HG03280 (cell line): ENCODE measurements at regions not wholly inside any gene's neighbourhood (a gene's known extent, or its start where the extent isn't known, plus 50 kb on each side); places are given as distances from the start of the nearest gene placed in this dataset.

Source experiments
- ATAC-seq: cut with Tn5 transposase; IDR thresholded peaks from one replicate; pipeline ENCODE4 v1.9.1; 2021; ENCODE audit warnings: mild to moderate bottlenecking, moderate library complexity; ENCODE audit not compliant: unreplicated experiment

DNA sequence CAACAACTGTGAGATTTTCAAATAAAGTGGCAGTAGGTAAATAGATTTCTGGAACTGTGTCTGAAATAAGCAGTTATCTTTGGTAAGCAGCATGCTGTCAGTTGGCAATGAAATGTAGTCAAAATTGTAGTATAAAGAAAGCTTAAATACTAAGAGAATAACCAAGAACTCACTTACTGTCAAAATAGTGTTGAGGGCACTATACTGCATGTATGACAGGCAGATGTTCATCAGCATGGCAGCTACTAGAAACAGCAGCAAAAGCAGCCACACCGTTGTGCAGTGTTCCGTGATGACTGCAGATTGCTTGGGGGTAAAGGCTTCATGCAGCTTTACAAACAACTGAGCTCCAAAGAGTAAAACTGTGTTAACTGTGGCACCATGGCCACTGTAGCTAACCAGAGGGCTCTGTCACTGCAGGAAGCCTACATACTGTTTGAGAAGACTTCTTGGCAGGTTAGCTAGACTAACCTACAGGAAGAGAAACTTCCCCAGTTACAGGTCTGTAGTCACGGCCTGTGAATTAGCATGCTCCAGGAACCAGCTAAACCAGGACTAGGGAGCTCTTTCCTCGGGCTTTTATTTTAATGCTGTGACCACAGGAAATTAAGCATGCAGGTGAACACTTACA is 459.7 kb downstream of the TBL1XR1 start:
- ATAC-seq: no peak

DNA sequence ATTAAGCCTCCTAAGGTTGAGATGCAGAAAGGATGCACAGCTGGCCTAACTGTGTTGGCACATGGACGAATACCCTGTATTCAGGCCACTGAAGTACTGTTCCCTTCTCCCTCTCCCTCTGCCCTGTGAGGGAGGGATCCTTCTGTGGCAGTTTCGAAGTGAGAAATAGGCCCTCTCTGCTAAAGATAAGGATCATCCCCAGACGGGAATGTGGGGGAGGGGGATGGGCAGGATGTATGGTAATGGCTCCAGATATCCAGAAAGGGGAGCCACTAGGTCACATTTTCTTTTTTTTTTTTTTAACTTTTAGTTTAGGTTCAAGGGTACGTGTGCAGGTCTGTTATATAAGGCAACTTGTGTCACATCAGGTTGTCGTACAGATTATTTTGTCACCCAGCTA is 463.1 kb downstream of the TBL1XR1 start:
- ATAC-seq: no peak

DNA sequence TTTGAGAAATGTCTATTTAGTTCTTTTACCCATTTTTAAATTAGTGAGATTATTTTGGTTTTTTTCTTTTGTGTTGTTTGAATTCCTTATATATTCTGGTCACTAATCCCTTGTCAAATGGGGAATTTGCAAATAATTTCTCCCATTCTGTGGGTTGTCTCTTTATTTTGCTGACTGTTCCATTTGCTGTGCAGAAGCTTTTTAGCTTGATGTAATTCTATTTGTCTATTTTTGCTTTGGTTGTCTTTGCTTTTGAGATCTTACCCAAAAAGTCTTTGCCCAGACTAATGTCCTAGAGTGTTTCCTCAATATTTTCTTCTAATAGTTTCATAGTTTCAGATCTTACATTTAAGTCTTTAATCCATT is 472.9 kb downstream of the TBL1XR1 start:
- ATAC-seq: no peak

DNA sequence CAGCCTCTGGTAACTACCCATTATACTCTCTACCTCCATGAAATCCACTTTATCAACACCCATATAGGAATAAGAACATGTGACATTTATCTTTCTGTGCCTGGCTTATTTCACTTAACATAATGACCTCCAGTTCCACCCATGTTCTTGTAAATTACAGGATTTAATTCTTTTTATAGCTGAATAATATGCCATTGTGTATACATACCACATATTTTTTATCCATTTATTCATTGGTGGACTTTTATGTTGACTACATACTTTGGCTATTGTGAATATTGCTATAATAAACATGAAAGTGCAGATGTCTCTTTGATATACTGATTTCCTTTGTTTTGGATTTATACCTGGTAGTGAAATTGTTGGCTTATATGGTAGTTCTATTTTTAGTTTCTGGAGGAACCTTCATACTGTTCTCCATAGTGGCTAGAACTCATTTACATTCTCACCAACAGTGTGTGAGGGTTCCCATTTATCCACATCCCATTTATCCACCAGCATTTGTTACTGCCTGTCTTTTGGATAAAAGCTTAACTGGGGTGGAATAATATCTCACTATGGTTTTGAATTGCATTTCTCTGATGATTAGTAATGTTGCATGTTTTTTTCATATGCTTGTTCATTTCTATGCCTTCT is 473.4 kb downstream of the TBL1XR1 start:
- ATAC-seq: no peak

DNA sequence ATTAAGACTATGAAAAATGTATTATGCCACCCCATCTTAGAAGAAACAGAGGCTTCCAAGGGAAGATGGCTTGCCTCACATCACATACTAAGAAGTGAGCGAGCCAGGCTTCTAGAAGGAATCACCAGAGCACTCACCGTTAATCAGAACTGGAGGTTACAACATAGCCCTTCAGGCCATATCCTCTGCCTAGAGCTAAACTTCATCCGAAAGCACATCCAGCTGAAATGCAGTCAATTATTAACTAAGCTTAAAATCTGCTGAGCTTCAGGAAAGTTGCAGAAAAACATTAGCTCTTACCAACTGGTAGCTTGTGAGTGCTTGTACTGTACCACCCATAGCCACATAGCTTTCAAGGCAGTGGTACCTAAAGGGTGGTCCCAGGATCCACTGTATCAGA is 483.2 kb downstream of the TBL1XR1 start:
- ATAC-seq: no peak

DNA sequence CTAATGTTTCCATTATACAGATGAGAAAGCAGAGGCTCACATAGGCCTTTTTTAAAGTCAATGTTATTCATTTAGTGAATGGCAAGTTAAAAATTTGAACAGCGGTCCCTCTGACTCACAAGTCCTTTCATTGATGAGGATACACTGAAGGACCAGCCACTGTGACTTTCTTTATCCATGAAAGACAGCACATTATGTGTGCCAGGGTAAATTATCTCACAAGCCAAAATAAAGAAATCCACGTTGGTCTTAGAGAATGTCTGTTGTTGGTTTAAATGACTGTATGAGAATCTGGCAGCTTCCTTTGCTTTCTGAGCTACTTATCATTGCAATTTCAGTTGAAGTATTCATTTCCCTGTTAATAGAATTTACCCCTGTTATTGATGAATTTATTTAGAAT is 485.1 kb downstream of the TBL1XR1 start:
- no peak for ATAC-seq

DNA sequence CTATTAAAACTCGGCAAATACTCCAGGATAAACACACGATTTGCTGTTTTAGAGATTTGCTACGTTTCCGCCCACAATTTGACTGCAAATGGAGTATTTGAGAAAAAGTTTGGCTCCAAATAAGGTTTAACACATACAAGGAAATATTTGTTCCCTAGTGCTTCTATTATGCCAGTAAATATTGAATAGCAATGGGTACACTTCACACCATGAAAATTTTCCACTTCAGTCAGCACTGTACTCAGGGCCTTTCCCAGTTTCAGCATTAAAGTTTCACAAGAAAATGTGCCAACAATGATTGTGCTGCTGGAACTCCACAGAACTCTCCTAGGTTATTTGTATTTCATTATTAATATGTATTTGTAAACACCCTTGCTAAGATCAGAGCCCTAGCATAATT is 498.0 kb downstream of the TBL1XR1 start:
- ATAC-seq: no peak

DNA sequence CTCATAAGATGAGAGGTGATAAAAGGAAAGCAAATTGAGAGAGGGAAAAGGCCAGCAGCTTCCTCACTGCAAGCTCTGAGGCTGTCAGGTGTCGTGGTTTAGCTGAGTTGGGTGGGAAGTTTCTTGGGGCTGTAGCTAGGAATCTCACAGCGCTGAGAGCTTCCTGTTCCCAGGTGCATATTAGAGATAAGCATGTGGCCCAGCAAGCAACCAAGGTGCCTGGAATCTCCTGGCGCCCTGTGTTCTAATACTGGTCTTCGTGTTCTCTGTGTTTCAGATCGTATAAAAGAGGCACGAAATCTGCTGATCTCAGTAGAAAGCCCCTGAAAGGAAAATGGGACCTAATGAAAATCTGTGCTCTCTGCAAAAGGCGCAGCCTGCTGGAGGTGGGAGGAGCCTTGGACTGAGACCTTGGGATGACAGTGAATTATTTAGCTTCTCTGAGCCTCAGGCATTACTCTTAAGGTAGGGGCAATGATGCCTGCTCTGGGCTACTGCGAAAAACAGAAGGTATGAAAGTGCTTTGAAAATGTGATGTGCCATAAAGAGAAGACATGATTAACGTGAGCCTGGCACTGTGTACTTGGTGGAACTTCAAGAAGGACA is 499.9 kb downstream of the TBL1XR1 start:
- ATAC-seq: no peak

DNA sequence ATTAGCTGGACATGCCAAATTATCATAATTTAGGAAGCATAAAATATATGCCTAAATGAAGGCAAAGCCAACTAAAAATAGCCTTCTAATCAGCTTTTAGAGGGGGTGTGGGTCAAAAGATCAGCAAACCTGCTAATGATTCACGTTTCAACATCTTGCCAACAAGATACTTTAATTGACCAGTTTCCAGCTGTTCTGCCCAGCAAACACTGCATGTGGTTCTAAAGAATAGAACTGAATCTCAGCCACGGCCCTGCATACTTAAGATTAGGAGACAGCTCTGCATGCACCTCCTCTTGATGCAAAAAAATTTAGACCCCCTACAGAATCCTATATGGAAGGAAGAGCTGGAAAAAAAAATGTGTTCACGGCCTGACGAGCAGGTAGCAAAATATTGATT is 500.5 kb downstream of the TBL1XR1 start:
- no peak for ATAC-seq

DNA sequence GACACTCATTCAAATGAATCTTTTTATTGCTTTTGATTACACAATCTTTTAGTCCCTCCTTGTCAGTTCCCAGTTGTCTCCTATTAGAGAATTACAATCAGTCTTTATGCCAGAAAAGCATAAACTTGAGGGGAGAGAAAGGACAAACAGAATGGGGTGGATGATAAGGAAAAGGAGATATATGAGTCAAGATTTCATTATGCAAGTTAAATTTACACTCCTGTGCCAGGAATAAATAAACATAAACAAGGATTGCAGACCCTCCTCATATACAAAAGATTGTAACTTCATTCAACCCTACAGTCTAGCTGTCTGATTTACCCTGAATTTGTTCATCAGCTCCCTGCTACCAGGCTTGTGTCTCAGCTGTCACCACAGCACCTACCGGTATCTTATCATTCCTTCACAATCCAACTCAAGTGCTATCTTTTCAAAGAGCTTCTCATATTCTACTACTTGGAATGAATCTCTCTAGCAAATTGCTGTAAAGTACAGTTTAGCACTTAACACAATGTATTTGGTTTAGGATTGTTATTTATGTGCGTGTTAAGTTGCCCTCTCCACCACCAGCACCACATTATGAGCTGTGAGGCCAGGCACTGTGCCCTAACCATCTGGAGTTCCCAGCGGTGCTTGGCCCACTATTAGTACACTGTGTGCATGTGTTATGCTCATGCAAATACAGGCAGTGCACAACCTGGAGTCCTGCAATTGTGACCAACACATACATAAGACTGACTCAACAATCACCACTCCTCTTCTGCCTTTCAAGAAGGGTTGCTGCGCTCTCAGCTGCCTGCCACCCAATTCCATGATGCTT is 504.1 kb downstream of the TBL1XR1 start:
- ATAC-seq: no peak

DNA sequence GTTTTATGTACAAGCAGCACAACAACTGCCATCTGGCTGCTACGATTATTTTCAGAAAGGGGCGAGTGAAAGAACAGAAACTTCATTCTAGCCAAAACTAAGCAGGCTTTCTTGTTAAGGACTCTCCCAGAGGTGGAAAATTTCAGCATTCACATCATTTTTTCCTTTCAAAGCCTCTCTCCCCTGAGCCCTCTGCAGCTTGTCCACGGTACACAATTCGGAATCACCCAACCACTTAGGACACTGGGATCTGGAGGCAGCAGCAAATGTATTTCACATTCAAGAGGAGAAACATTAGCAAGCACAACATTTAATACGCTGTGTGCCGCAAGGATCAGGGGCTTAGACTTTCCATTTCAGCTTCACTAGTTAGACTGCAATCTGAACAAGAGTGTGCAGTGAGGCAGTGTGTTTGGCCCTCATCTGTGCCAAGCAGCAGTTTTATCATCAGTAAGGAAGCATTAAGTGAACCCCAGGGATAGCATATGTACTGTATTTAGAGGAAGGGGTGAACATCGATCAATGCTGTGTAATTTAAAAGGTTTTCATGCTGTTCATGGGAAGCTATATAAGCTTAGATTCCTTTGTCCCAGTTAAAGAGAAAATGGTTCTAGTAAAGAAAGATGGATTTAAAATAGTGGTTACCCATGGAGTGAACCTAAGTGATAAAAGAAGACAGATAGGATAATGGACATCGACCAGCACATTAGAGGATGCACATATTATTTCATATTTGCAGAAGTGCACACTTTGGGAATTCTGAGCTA is 504.9 kb downstream of the TBL1XR1 start:
- ATAC-seq: no peak

DNA sequence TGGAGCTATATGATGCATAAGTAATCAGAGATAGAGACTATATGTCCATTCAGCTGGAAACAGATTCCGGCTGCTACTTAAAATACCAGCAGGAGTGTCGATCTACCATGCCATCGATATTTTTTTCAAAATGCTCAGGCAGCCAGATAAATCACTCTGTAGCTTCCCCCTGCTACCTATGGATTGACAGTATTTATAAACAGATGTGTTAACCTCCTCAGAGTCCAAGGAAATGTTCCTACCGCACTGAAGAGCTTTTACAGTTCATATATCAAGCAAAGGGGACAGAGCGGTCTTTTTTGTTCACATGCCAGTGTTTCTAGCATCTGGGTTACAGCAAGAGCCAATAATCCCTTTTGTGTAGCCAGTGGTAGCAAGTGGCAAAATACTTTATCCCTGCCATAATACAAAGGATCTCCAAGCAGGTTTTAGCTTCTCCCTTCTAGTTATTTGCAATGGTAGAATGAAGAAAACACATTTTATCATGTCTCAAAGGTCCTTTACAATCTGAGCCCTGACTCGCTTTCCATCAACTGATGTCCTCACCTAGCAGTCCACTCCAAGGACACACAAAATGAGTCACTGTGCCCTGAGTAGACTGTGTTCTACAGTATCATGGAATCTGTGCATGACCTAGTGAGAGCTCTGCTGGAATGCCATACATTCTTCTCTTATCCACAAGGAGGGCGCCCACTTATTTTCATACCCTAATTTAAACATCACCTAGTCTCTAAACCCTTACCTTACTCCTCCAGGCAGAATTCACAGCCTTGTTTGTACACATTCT is 507.0 kb downstream of the TBL1XR1 start:
- ATAC-seq: no peak

DNA sequence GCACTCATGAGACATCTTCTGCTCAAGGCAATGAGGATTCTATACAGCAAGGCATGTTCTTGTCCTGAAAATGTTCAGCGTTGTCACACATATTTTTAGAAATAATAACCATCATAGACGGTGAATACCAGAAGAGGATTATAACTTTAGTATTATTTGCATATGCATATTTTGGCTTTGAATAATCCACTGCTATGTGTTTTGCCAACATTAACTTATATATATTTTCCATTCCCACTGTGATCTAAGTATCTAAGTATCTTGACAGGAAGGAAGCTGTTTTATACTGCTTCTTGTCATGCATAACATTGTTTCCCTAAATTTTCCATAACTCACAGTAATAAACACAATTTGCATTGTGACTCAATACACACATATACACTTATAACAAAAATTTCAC is 509.5 kb downstream of the TBL1XR1 start:
- no peak for ATAC-seq

DNA sequence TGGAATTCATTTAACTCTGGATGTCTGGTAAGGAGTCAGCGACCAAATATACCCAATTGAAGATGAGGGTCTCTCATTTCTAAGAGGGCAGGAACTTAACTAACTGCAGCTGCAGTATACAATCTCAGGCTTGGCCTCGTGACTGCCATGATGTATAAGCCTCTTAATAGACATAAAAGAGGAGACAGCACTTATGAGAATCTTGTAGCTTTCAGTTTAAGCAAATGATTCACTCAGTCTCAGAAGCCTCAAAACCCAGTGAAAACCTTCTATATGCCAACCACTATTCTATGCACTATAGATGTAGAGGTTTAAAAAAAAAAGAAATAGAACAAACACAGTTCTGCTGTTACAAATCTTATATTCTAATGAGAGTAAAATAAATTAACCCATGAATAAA is 513.9 kb downstream of the TBL1XR1 start:
- ATAC-seq: no peak

DNA sequence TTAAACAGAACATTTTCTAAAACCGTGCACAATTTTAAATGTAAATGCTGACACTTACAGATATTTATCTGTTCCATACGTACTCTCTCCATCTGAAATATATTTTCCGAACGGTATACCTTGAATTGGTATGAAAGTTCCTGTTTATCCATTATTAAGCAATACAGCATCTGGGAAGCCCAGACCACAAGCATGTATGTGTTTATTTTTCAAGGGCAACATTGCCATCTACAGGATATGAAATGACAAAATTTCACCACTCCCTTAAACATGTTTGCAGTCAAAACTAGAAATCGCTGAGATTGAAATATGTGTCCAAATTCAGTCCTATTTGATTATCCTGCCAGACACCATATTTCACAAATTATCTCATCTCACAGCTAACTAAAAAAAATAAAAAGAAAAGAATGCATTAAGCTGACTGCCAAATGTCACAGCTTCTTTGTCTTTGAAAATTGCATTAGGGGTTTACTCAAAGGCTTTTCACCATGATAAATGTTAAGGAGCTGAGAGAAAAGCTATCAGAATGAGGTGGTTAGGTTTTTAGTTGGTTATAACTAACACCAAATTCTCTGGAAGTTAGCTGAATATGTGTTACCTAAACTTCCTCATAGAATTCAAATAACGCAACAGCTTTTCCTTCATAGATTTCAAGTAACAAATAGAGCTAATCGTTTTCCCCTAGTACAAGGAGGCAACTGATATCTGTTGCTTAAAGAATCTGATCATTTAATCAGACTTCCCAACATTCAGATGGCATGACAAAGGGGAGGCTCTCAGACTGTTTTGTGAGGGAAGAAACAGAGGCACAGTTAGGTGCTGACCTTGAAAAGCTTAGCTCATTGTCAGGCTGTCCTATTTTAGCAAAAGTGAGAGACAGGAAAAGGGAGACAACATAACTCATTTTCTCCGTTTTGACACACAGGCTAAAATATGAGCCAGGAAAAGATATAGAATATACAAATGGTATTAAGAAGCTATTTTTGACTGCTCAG is 533.1 kb downstream of the TBL1XR1 start:
- ATAC-seq: no peak

DNA sequence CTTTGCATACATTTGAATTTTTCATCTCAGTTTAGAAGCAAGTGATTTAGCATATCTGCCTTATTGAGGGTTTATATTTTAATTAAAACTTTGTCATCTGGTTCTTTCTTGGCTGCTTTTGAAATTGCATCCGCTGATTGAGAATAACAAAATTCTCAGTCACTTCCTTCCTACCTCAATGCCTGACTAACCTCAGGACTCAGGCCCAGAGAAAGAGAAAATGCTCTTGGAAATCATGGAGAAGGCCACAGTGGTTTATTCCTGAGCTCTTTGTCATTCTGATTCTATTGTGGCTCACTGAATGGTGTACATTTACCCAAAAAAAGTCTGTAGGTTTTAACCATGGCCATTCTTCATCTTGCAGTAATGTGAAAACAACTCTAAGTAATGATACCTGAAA is 533.9 kb downstream of the TBL1XR1 start:
- no peak for ATAC-seq

DNA sequence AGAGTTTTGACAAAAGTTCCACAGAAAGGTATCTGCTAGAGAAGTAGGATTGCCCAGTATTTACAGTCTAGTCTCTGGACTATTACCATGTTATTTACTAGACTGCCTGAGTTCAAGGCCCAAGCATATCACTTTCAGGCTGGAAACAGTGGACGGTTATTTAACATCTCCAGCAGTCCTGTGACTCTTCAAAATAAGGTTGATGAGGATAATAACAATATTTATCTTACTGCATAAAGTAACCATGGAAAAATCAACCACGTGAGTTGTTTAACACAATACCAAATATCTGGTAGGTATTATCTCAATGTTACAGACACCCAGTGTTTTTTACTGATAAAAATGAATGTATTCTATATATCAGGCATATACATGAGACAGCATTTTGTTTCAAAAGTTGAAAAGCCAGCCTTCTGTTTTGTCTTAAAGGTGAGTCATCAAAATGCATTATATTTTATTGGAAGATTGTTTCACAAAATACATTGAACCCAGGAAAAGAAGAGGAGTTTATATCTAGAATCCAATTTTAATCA is 535.8 kb downstream of the TBL1XR1 start:
- ATAC-seq: no peak

DNA sequence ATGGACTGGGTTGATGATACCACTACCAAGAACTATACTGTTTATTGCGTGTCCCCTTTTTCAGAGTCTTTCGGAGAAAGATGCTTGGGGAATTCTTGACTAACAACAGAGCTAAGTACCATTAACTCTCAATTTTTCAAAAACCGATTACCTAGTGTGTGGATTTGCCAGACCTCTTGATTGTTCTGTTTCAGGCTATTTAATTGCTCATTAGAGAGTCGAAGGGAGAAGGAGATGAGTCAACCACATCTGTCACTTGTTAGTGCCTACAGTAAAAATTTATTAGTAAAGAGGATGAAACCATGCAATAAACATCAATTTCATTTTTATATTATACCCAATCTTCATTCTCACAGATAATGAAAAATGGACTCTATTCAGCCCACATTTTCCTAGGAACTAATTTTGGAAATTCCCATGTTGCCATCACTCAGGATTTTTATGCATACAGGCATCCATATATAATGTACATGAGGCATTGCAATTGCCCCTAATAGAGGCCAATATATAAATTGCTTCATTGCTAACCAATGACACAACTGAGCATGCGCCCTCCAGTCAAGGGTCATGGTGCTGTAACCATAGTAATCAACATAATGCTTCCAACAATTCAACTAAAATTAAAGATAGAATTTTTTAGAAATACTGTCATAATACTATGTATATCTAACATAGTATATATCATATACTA is 541.7 kb downstream of the TBL1XR1 start:
- no peak for ATAC-seq
